SK-N-MC (cell line): ENCODE measurements at regions not wholly inside any gene's neighbourhood (a gene's known extent, or its start where the extent isn't known, plus 50 kb on each side); places are given as distances from the start of the nearest gene placed in this dataset.

Source experiments
- DNase-seq: peaks from one replicate; pipeline ENCODE4 v3.0.0-alpha.2; 2011; ENCODE audit warnings: low read depth, low spot score
- H3K27ac ChIP-seq: fragments of 200-600 bp; sonication (generic); 2 replicates; pipeline ENCODE4 v1.5.1; 2016; ENCODE audit warnings: mixed run types
- H3K36me3 ChIP-seq: fragments of 200-600 bp; sonication (generic); 2 replicates; pipeline ENCODE4 v1.6.1; 2017; ENCODE audit warnings: antibody characterized with exemption, low read length, mixed read lengths; ENCODE audit not compliant: insufficient read depth
- H3K4me3 ChIP-seq: fragments of 200-600 bp; sonication (generic); 2 replicates; pipeline ENCODE4 v1.5.1; 2016
- H3K9ac ChIP-seq: fragments of 200-600 bp; sonication (generic); 2 replicates; pipeline ENCODE4 v1.8.0; 2017; ENCODE audit warnings: mixed run types, mixed read lengths; ENCODE audit not compliant: insufficient read length
- H3K9me3 ChIP-seq: fragments of 200-600 bp; sonication (generic); 2 replicates; pipeline ENCODE4 v1.6.1; 2017; ENCODE audit warnings: low read depth, mild to moderate bottlenecking, antibody characterized with exemption, low read length, moderate library complexity, mixed read lengths
- EZH2 ChIP-seq: fragments of 200-600 bp; sonication (generic); IDR thresholded peaks from one replicate; pipeline ENCODE4 v1.6.1; 2017; ENCODE audit warnings: antibody characterized with exemption
- FOXP2 ChIP-seq: optimal IDR thresholded peaks from 2 replicates; pipeline ENCODE3; 2011; ENCODE audit warnings: mild to moderate bottlenecking, moderate library complexity; ENCODE audit not compliant: insufficient read depth; ENCODE audit errors: extremely low read length, control extremely low read depth
- POLR2AphosphoS5 ChIP-seq: IDR thresholded peaks from 2 replicates; pipeline ENCODE4 v1.6.1; 2012; ENCODE audit warnings: mild to moderate bottlenecking, low read depth, low read length, borderline replicate concordance

DNA sequence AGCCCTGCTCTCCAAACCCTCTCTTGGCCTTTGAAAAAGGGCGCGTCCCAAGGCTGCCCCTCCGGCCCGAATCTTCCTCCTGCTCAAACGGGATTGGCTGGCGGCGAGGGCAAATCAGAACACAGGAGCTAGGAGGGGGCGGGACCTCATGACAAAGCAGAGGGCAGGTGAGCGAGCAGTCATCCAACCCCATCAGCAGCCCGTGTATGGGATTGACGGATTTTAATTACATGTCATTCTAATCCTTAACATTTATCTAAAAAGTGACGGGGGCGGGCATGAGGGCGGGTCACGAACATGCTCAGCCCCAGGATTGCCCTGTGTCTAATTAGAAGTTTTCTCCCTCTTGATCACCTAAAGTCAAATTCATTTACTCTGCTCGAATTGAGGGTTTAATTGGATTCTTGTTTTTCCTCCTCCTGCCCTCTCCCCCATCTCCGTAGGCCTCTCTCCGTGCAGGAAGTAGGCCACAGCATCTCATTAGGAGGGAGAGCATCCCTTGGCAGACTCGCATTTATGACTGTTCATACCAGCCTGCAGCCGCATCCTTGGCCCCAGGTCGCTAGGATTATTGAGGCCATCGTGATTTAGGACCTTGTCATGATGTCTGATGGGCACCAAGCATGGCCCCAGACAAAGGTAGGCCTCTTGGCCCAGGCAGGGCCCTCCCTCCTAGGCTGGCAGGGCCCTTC is 147.1 kb downstream of the CHST1 start:
- H3K9ac ChIP-seq = no peak overlapping the region
- H3K4me3 ChIP-seq = no peak overlapping the region
- no peaks in the 10 kb centered on the region for H3K36me3 ChIP-seq
- H3K27ac ChIP-seq = no peak overlapping the region
- DNase-seq = no peak
- no peak for TF ChIP-seq FOXP2
- no peak for TF ChIP-seq POLR2AphosphoS5
- H3K9me3 ChIP-seq = no peaks in the 10 kb centered on the region

DNA sequence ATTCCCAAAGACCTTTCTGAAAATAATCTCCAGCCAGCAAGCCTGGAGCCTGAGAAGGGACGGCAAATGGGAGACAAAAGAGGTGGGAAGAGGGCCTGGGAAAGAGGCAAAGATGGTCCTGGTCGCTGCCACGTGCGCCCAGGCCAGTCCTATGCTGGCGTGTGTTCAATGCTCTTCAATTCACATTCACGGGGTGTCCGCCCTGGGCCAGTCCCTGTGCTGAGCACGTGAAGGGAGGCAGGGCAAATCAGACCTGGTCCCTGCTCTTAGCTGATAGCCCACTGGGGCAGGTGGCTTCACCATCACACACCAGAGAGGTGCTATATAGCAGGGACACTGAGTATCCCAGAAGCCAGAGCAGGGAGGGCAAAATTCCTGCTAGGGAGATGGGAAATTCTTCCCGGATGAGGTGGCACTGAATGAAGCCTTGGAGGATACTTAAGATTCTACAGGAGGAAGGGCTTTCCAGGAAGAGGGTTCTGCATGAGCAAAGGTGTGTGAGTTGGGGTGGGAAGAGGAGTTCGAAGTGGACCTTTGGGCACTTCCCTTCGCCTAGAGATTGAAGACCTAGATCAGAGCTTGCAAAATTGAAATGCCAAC is 148.2 kb downstream of the CHST1 start:
- H3K36me3 ChIP-seq = no peaks in the 10 kb centered on the region
- no peak overlapping the region for H3K4me3 ChIP-seq
- no peaks in the 10 kb centered on the region for H3K9me3 ChIP-seq
- H3K9ac ChIP-seq = no peak overlapping the region
- DNase-seq = no peak
- TF ChIP-seq POLR2AphosphoS5 (no peak), EZH2 (no peak), FOXP2 (no peak)
- no peak overlapping the region for H3K27ac ChIP-seq

DNA sequence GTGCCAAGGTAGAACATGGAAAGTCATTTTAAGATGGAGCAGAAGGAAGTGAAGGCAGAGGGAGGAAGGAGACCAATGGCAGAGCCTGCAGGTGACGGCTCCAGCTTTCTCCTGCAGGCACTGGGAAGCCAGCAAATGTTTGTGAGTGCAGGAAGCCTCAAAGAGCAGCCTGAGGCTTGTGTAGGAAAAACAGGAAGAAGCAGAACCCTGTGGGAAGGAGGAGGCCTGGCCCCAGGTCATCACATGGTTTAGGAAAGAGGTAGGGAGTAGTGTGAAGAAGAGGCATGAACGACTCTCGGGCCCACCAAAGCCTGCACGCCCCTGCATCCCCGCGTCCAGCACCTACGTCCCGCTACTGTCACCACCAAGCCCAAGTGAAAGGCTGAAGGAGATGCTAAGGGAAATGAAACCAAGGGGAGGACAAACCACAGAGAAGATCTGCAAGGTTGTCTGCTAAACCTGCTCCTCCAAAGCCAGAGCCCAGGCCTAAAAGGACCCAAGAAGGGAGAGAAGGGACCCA is 151.5 kb downstream of the CHST1 start:
- DNase-seq = no peak
- no peaks in the 10 kb centered on the region for H3K9me3 ChIP-seq
- H3K36me3 ChIP-seq = no peaks in the 10 kb centered on the region
- TF ChIP-seq POLR2AphosphoS5 (no peak), FOXP2 (no peak), EZH2 (no peak)
- no peak overlapping the region for H3K27ac ChIP-seq
- no peak overlapping the region for H3K9ac ChIP-seq
- H3K4me3 ChIP-seq = no peak overlapping the region

DNA sequence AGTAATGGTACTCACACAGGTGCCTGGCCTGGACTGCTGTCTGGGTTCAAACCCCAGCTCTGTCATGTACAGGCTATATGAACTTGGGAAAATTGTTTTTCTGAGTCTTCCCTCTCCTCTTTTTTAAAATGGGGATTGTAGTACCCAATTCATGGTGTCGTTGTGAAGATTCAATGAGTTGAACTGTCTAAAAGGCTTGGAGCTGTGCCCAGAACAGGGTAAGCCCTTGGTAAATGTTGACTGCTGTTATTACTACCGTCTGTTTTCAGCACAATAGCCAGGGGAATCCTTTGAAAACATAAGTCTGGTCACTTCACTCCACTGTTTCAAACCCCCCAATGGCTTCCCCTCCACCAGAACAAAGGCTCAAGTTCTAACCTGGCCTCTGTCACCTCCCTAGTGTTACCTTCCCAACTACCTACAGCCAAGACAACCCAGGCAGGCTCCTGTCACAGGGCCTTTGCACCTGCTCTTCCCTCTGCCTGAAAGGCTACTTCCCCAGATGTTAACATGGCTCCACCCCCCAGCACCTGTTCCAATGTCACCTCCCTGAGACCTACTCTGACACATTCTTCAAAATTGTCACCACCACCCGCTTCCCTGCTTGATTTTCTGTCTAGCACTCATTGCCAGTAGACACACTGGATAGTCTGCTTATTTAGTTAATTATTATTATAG is 152.8 kb downstream of the CHST1 start:
- Histone ChIP-seq H3K9ac (no peak overlapping the region), H3K27ac (no peak overlapping the region), H3K36me3 (no peaks in the 10 kb centered on the region), H3K4me3 (no peak overlapping the region), H3K9me3 (no peaks in the 10 kb centered on the region)
- DNase-seq = no peak
- TF ChIP-seq FOXP2 (no peak), POLR2AphosphoS5 (no peak), EZH2 (no peak)

DNA sequence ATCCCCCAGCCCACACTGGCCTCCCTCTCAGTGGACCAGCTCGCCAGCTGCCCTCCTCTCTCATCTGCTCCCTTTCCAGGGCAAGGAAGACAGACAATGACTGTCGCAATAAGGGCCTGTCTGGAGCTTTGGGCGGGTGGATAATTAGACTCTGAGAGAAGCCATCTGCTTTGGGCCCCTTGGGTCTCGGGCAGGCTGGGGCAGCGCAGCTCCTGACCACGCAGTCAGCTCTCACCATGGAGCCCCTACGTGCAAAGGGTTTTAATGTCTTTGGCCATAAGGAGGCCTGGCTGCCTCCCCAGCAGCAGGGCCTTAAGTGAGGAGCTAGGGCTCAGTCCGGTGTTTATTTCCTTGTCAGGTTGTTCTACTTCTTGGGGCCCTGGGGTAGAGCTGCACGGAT is 153.9 kb downstream of the CHST1 start:
- H3K9me3 ChIP-seq = no peaks in the 10 kb centered on the region
- no peaks in the 10 kb centered on the region for H3K36me3 ChIP-seq
- H3K4me3 ChIP-seq = no peak overlapping the region
- H3K27ac ChIP-seq = no peak overlapping the region
- DNase-seq = no peak
- TF ChIP-seq POLR2AphosphoS5 = no peak
- TF ChIP-seq FOXP2 = no peak
- no peak for TF ChIP-seq EZH2
- H3K9ac ChIP-seq = no peak overlapping the region

DNA sequence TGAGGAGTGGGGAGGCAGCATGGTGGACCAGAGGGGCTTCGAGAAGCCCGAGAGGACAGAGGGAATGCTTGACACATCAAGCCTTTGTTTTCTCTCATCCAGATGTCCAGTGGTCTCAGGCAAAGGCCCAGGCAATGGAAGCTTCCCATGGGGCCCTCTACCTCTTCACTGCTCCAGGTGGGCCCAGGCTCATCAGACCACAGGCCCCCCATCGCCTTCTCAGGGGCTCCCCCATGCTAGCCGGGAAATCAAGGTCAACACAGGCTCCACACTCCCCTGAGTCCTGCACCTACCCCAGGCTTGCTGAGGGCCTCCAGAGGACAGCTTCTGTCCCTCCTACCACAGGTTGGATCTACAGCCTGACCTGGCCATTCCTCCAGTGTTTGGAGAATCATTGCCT is 157.5 kb downstream of the CHST1 start:
- no peak for DNase-seq
- H3K27ac ChIP-seq = no peak overlapping the region
- H3K4me3 ChIP-seq = no peak overlapping the region
- H3K9me3 ChIP-seq = no peaks in the 10 kb centered on the region
- H3K36me3 ChIP-seq = no peaks in the 10 kb centered on the region
- H3K9ac ChIP-seq = no peak overlapping the region
- TF ChIP-seq POLR2AphosphoS5 (no peak), FOXP2 (no peak), EZH2 (no peak)

DNA sequence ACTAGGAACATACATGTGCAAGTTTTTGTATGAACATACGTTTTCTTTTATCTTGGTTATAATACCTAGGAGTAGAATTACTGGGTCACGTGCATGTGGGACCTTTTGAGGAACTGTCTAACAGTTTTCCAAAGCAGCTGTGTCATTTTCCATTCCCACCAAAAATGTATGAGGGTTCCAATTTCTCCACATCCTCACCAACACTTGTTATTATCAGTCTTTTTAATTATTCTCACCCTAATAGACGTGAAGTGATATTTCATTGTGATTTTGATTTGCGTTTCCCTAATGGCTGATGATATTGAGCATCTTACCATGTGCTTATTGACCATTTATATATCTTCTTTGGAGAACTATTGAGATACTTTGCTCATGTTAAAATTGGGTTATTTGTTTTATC is 162.1 kb downstream of the CHST1 start:
- Histone ChIP-seq H3K36me3 (no peaks in the 10 kb centered on the region), H3K4me3 (no peak overlapping the region), H3K27ac (no peak overlapping the region), H3K9me3 (no peaks in the 10 kb centered on the region), H3K9ac (no peak overlapping the region)
- no peak for TF ChIP-seq EZH2
- no peak for TF ChIP-seq FOXP2
- TF ChIP-seq POLR2AphosphoS5 = no peak
- no peak for DNase-seq

DNA sequence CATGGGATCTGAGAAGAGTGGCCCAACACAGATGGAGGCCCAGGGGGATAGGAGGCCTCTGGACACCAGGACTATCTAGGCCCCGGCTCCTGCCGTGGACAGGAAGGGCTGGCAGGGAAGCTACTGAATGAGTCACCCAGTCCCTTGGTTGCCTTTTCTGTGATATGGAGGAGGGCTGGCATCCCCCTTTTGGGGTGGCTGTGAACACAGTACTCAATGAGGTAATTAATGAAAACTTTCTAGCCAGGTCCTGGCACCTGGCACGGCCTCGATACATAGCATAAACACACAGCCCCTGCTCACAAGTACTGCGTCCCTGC is 163.2 kb downstream of the CHST1 start:
- DNase-seq = no peak
- no peaks in the 10 kb centered on the region for H3K9me3 ChIP-seq
- TF ChIP-seq FOXP2 (no peak), EZH2 (no peak), POLR2AphosphoS5 (no peak)
- no peak overlapping the region for H3K27ac ChIP-seq
- H3K36me3 ChIP-seq = no peaks in the 10 kb centered on the region
- no peak overlapping the region for H3K9ac ChIP-seq
- H3K4me3 ChIP-seq = no peak overlapping the region
